ENCODE measurements at regions not wholly inside any gene's neighbourhood (a gene's known extent, or its start where the extent isn't known, plus 50 kb on each side); places are given as distances from the start of the nearest gene placed in this dataset.

DNA sequence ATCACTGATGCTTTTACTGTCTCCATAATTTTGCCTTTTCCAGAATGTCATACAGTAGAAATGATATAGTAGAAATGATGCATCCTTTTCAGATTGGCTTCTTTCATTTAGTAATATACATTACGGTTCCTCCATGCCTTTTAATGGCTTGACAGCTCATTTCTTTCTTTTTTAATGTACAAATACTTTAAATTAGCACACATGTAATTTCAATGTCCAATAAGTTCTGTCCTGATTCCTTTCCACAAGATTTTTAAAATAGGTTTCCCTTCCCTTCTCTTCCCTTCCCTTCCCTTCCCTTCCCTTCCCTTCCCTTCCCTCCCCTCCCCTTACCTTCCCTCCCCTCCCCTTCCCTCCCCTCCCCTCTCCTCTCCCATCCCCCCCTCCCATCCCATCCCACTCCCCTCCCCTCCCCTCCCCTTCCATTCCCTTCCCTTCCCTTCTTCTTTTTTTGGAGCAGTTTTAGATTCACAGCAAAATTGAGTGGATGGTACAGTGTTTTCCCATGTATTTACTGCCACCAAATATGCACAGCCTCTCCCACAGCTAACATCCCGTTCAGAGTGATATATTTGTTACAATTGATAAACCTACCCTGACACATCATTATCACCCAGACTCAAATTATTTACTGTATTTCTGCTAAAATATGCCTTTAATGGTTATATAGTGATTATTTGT is 398.8 kb downstream of the RNF144B start:
- DNase-seq = no peak

DNA sequence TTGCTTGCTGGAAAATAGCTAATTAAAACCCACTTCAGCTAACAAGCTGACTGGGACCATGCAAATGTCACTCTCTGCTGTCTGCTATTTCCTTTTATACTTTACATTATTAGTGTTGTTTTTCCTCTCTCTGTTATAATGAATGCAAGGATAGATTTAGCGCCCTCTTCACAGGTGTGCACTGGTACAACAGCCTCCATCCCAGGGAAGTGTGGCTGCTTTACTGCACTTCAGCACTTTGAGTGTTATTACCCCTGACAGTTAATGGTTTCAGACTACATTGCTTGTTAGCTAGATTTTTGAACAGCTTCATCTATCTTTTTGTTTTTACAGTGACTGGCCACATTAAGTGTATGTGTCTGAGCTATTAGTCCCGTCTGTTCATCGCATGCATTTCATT is 405.7 kb downstream of the RNF144B start:
- DNase-seq = no peak

DNA sequence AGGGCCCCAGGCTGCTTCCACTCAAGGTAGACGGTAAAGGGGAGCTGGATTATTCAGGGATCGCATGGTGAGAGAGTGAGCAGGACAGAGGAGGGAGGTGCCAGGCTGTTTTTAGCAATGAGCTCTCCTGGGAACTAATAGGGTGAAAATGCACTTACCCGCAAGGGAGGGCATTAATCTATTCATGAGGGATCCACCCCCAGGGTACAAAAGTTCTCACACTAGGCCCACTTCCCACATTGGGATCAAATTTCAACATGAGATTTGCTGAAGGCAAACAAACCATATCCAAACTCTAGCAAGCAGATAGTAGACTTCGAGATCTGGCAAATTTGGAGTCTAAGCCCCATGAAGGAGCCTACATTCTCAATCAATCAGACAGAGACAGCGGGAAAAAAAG is 408.6 kb downstream of the RNF144B start:
- no peak for DNase-seq

DNA sequence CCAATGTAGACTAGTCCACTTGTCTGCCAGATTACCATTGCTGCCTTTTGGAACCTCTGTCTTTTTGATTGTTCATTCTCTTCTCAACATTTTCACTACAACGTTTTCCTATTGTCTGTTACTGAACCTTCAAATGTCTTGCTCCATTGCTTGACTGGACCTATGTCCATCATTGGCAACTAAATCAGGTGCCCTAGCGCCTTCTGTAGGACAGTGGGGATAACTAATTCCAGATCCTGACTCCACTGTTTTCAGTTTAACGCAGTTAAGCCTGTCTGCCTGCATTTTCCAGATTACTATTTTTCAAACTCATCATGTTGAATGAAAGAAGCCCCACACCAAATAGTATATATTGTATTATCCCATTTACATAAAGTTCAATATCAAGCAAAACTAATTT is 433.6 kb downstream of the RNF144B start:
- no peak for DNase-seq

DNA sequence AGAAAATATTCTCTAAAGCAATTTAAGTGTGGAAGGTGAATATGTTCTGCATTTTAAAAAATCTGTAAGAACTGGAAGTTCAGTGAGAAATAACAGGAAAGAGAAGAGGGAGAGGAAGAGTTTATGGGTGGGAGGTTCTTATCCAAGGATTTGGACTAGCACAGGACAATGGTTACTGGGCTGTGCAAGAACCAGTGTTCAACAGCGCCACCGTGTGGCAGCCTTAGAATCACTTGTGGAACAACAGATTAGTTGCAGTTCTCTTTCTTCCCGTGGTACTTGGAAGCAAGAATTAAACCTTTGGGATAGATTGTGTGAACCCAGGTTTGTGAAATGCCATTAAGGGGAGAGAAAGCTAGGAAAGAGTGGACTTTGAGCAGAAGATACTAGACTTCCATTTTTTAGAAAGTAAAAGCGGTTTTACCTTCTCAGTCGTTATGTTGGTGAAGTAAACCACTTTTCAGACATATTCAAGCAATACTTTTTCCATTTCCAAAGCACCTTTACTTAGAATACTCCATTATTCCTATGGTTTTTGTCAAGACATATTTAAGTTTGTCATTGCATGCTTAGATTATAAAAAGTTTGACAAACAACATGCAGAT is 436.7 kb downstream of the RNF144B start:
- peak; percentile 81 for DNase-seq

DNA sequence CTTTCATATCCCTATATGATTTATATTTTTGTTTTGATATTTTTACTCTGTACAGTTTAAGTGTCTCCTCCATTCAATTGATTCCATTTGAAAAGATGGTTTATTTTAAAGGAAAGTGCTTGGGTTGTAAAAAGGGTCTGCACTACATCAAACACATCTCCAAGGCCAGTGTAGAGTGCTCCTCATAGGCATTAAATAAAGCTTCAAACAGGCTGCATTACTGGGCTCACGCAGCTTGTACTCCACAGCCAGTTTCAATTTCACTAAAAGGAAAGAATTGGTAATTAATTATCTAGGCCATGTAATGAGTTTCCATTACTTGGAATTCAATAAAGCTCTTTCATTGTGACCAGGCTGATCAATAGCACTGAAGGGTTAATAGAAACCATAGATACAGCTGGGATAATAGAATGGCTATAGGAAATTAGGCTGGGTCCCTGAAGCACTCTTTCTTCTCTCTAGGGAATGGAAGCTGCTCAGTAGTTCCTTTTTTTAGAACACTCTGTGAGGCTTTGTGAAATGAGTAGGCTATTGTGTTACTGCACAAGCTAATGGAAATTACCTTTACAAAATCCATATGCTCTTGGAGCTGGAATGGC is 442.2 kb downstream of the RNF144B start:
- no peak for DNase-seq

DNA sequence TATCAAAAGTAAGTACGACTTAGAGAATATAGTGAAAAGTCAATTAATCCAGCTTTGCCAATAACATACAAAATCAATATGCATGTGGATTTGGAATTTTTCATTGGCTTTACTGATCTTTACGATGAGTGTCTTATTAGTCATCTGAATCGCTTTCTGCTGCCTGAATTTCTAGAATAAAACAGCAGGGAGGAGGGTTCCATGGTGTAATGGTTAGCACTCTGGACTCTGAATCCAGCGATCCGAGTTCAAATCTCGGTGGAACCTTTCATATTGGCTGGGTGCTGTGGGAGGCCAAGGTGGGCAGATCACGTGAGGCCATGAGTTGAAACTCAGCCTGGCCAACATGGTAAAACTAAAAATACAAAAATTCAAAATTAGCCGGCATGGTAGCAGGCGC is 448.8 kb downstream of the RNF144B start:
- DNase-seq = no peak

DNA sequence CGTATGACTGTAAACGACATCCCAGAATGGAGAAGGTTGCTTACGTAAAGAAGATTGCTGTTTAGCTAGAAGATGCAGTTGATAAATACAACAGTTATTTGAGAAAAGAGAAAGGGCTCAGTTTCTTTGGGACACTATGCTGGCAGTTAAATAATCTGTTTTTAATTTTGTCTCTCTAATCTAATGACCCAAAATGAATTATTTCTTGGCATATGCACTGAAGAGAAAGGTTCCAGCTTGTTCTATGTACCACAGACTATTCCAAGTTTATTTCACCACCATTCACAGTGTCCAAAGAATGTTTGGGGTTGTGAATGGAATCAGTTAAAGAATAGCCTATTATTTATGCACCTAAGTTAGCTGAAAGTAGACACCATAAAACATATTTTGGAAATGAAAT is 449.9 kb downstream of the RNF144B start:
- DNase-seq = no peak

DNA sequence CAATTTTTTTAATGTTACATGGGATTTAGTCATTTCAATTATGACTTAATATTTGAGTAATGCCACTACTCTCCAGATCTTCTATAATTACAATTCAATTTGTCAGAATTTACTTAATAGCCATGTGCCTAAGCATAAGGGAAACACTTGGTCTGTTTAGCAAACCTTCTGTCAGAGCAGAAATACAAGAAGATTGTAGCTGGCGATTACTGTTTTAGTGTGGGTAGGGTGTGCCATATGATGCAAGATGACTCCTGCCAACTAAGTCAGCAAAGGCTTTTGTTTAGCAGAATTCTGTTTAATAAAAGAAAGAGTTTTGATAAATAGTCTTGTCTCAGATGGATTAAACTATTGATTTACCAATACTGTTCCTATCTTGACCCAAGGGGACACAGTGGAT is 455.4 kb downstream of the RNF144B start:
- DNase-seq = no peak

DNA sequence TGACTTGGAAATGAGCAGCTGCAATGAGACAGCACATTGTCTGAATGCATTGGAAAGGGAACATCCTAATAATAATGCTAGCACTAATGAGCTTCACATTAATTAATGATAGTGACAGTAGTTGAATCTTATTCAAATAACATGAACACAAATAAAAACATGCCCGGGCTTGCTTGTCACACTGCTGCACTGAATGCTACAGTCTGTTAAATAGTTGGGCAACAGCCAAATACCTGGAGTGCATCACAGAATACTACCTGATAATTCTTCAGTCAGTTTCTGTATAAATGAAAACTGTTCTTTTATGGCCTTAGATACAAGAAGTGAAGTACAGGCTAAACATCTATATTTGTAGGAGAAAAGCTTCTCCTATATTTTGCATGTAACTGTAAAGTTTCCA is 458.7 kb downstream of the RNF144B start:
- DNase-seq = no peak

DNA sequence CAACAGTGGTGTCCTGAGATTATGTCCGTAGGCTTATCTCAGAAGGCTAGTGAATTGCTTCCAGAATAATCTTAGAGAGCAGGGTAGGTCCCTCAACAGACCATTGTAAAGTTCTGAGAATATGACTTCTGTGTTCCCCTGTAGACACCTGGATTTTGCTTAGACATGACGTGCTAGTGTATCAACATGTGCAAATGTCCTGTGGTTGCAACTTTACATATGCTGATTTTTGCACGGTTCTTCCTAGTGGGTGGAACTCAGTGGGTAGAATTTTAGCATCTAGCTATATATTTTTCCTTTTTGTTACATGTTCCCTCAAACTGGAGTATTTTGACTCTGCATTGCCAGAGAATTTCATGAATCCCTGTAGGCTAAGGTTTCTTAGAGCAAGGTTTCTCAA is 459.2 kb downstream of the RNF144B start:
- DNase-seq = no peak

DNA sequence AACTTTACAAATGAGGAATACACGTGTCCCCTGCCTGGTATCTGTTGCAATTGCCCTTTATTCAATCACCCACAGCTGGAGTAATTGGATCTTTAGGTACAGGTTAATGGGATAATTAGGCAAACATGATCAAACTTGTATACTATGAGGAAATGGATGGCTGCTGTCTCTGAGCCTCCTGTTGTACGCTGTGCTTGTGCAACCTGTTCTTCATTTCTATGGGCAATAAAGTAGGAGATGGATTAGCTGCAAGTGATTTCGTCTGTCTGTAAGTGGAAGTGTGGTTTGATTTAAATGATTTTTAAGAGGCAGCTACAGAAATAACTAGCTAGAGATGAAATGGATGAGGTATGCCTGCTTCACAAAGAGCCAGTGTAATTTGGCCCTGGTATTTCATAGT is 474.1 kb downstream of the RNF144B start:
- DNase-seq = no peak

DNA sequence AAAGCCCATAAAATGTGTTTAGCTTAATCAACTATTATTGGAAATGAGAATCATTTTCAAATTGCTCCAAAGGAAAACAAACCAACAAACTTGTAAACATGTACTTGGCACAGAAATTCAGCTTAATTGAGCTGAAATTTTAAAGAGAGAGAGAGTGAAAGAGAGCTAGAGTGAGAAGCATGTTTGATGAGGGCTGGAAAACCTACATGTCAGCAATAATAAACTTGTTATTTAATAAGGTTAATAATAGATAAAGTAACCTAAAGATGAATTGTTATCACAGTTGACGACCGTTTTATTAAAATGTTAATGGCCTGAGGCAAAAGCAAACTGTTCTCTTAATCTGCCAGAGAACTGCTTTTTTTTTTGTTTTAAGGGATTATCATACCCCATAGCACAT is 496.1 kb downstream of the RNF144B start:
- no peak for DNase-seq

DNA sequence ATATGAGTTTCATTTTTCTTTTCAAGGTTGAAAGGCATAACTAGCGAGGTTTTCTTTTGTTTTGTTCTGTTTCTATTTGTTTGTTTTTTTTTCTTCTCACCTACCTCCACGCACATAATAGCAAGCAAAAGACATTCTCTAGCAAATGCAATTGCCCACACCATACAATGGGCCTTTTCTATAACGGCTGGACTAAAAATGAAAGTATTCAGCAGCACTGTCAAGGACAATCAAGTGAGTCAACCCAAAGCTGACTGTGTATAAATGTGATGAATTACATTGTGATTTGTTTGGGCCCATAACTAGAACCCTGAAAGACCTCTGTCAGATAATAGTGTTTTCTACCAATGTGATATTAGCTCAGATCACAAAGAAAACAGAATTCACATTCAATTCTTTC is 496.7 kb downstream of the RNF144B start:
- no peak for DNase-seq

DNA sequence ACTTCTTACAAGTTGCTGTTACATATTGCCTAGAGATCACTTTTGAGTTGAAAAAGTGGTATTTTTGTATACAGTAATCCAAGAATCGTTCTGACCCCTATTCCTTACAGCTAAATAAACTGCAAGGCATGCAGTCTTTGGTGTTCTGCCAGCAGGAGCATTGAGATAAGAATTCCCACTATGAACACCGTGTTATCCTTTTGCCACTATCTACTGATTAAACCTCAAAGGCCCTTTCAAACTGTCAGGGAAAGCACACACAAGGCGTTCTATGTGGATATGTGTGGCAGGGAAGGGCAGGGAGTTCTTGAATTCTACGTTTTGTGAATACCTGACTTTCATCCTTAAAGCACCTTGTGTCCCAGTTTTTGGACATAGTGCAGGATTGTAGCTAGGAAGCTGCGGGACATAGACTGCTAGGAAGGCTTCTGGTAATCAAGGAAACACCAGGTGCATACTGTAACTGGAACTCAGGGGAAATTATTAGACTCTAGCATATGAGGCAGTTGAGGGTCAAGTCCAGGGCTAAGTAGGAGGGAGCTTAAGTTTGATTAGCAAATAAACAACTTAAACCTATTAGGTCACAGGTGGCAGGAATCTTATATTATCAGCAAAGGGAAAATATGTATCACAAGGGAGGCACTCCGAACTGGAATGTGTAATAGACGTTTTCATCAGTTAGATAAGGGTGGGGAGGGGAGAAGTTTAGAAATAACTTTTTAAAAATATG is 506.6 kb downstream of the RNF144B start:
- DNase-seq = no peak

DNA sequence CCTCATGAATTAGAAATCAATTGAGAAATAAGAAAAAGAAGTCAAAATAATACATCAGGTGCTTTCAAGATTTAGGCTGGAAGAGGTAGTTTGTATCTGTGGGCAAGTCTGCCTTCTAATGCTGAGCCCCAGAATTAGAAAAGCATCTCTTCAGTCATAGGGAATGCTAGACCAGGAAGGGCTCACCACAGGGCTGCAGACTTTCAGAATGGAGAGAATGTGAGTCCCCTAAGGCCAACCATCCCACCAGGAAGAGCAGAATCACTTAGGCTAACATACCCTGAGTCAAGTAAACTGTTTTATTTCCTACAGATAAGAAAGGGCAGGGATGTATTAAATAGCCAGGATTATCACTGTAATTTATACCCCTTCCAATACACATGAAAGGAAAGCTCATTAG is 510.2 kb downstream of the RNF144B start:
- no peak for DNase-seq

DNA sequence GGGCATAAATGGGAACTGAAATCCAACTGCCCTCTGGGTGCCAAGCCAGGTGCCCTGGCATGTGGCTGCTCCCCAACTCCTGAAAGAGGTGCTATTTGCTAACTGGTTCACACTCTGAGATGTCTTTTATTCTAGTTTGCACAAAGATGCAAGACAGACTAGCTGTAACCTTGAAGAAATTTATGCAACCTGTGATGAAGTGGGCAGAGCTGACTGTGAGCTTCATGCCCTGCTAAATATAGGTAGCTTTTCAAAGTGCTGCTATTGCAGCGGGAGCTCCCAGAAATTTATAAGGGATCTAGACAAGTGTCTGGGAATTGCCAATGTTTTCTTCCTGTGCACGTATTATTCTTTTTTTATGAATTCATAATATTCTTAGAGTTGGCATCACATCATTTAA is 517.5 kb downstream of the RNF144B start:
- no peak for DNase-seq

DNA sequence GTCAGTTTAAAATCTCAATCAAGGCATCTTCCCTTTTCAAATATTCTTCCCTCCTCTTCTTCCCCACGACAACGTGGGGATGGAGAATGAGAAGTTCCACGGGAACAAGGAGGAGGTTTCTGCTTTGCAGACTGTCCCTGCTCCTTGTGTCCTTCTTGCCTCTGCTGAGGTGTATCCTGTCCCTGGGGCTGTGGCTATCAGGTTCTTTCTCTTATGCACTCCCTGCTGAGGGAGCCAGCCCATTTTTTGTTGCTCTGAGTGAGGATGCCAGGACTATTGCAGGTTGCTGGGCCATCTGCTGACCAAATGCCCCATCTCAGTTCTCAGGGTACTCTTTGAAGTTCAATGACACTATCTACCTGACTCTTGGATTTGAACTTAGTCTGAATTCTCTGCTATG is 533.6 kb downstream of the RNF144B start:
- no peak for DNase-seq

DNA sequence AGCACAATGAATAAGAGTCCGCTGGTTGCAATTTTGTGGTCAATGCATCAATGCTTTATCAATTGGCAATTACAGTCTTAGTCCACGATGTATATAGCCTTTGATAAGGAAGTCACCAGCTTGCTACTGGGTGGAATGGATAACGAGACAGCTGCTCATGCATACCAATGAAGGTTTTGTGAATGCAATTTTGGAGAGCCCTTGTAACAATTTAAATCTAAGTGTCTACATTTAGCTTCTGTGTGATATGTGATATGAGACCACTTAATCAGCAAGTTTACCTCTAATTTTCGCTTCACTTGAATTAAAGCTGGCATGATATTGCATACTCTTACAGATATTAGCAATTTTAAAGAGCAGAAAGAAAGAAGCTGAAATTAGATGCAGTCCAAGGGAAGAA is 543.9 kb downstream of the RNF144B start:
- no peak for DNase-seq

DNA sequence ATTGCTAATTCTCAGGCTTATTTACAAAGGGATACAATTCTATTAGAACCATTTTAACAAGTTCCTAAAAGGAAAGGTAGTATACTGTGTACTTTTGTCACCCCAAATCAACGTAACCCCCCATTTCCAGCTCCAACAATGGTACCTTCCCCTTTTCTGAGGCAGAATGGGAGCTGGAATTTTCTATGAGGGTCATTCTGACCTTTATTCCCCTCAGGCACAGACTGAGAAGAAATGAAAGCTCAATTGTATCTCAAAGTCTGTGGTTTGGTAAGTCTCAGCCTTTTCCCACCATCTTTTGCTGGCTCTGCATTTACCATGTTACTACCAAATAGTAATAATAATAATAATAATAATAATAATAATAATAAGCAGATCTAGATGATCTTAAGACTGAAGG is 571.0 kb downstream of the RNF144B start:
- no peak for DNase-seq

DNA sequence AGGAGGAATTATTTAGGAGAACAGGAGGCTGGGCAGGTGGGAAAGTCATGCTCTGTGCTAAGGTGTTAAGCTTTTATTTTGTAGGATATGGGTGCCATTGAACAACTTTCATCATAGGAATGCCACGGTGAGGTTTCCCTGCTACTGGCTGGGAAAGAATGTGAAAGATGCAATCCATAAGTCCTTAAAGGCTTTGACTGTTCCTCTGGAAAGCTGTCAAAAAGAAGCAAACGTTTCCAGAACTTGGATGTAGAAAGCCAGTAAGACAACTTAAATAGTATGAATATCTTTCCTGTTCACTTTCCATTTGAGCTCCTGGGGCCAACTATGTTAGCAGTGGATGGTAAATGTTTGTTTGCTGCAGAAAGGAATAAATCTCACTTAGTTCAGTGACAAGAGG is 574.4 kb downstream of the RNF144B start:
- DNase-seq = no peak

DNA sequence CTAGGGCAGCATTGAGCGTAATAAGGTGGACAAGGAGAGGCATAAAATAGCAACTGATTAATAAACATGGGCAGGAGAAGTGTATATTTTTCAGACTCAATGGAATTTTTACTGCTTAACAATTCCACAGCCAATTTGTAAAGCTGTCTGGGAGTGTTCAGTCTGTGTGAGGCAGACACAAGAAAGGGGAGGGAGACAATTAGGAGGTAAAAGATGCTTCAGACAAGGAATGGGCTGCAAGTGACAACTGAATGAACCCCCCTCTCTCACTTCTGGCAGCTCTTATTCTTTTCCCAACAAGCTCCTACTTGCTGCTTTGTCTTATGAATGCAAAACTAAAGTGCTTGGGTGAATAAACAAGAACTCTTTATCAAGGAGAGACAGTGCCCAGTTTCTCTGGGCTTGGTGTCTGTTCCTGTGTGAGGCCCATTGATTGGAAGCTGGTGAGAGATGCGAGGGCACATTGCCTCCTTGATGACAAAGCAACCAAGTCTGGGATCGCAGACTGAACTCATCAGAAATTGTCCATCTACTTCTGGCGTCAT is 575.3 kb downstream of the RNF144B start:
- no peak for DNase-seq

DNA sequence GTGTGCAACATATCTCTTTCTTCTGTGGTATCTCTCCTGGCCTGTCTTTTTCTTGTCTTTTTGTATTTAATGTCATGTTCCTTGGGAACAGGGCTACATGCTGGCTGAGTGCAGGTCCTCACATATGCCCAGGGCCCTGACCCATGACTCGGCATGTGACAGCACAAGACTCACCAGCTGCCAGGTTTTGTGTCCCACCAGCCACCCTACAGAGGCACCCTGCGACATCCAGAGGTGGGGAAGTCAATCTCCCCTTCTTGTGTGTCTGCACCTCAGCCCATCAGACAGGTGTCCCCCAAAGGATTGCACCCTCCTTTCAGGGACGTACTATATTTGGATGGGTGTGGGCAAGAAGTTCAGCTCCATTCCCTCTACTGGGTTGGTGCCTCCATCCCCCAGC is 576.3 kb downstream of the RNF144B start:
- no peak for DNase-seq

DNA sequence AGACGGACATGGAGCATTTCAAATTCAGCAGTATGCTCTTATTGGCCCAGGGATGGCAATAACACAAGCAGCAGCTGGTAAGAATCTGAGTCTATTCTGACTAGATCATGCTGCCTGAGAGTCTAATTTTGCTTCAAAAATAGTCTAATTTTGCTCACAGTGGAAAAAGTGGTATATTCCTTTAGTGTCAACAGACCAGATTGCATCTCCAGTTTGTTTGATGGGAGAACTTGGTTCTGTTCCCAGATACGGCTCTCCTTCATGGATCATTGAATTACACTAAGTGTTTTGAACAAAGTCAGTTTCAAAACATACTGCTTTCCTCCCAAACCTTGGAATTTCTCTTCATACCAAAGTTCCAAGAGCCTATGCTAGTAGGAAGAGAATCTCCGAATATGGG is 586.1 kb downstream of the RNF144B start:
- DNase-seq = no peak
